ENCODE measurements at regions not wholly inside any gene's neighbourhood (a gene's known extent, or its start where the extent isn't known, plus 50 kb on each side); places are given as distances from the start of the nearest gene placed in this dataset.
A peak's percentile ranks its signal among the peaks of the same experiment; 100 is the strongest.

GRCh38 chr10:29692121-29692539 is 57.4 kb upstream of the SVIL start:
- FAIRE-seq: no peak
- H3K27me3 ChIP-seq (ENCODE audit: control insufficient read depth, insufficient read depth, low read length): no peaks in the 10 kb centered on the region
- H3K36me3 ChIP-seq (ENCODE audit: control insufficient read depth, insufficient read depth, low read length): no peaks in the 10 kb centered on the region
- no peak for TF ChIP-seq CTCF (IDR thresholded peaks at IDR 0.05; ENCODE audit: insufficient read depth, low read length, severe bottlenecking)
- no peak overlapping the region for H3K4me3 ChIP-seq (ENCODE audit: low read depth, low read length)
- DNase-seq (ENCODE audit: low read depth): peak; percentile 75

- no peaks in the 10 kb centered on the region for H3K36me3 ChIP-seq (ENCODE audit: control insufficient read depth, insufficient read depth, low read length)
- FAIRE-seq (no peak), DNase-seq (ENCODE audit: low read depth) (peak; percentile 74)
- no peaks in the 10 kb centered on the region for H3K27me3 ChIP-seq (ENCODE audit: control insufficient read depth, insufficient read depth, low read length)
- no peak overlapping the region for H3K4me3 ChIP-seq (ENCODE audit: low read depth, low read length)
- TF ChIP-seq CTCF (IDR thresholded peaks at IDR 0.05; ENCODE audit: insufficient read depth, low read length, severe bottlenecking): no peak
Measured at GRCh38 chr10:29691564-29692072, 56.8 kb upstream of the SVIL start.

- Histone ChIP-seq H3K4me3 (ENCODE audit: low read depth, low read length) (no peak overlapping the region), H3K27me3 (ENCODE audit: control insufficient read depth, insufficient read depth, low read length) (no peaks in the 10 kb centered on the region), H3K36me3 (ENCODE audit: control insufficient read depth, insufficient read depth, low read length) (no peaks in the 10 kb centered on the region)
- TF ChIP-seq CTCF (IDR thresholded peaks at IDR 0.05; ENCODE audit: insufficient read depth, low read length, severe bottlenecking): no peak
- DNase-seq (ENCODE audit: low read depth) (peak; percentile 83), FAIRE-seq (no peak)
Measured at GRCh38 chr10:29689001-29689400, 54.2 kb upstream of the SVIL start.

GRCh38 chr10:29688230-29688661 is 53.5 kb upstream of the SVIL start:
- TF ChIP-seq CTCF (IDR thresholded peaks at IDR 0.05; ENCODE audit: insufficient read depth, low read length, severe bottlenecking): no peak
- no peak overlapping the region for H3K4me3 ChIP-seq (ENCODE audit: low read depth, low read length)
- no peaks in the 10 kb centered on the region for H3K27me3 ChIP-seq (ENCODE audit: control insufficient read depth, insufficient read depth, low read length)
- H3K36me3 ChIP-seq (ENCODE audit: control insufficient read depth, insufficient read depth, low read length): no peaks in the 10 kb centered on the region
- no peak for DNase-seq (ENCODE audit: low read depth)
- FAIRE-seq: no peak

- no peak for TF ChIP-seq CTCF (IDR thresholded peaks at IDR 0.05; ENCODE audit: insufficient read depth, low read length, severe bottlenecking)
Measured at GRCh38 chr10:29687421-29688164, 52.8 kb upstream of the SVIL start.

More at GRCh38 chr10:29687421-29688164, 52.8 kb upstream of the SVIL start:
- Histone ChIP-seq H3K27me3 (ENCODE audit: control insufficient read depth, insufficient read depth, low read length) (no peaks in the 10 kb centered on the region), H3K36me3 (ENCODE audit: control insufficient read depth, insufficient read depth, low read length) (no peaks in the 10 kb centered on the region), H3K4me3 (ENCODE audit: low read depth, low read length) (no peak overlapping the region)
- FAIRE-seq: no peak
- DNase-seq (ENCODE audit: low read depth): no peak
